IMR-90 (cell line): ENCODE measurements at regions not wholly inside any gene's neighbourhood (a gene's known extent, or its start where the extent isn't known, plus 50 kb on each side); places are given as distances from the start of the nearest gene placed in this dataset.

Experiments
- ATAC-seq: fragments of 200-7000 bp; cut with Tn5 transposase; 2 replicates; pipeline ENCODE4 v1.9.1; 2020; ENCODE audit warnings: low read depth, mild to moderate bottlenecking, moderate library complexity
- BruUV-seq: library from RNA; stranded (reverse); fragments of 400-500 nt; replicated peaks from 2 replicates; lab custom pipeline; 2021; lab: Mats Ljungman, UMichigan
- CTCF ChIA-PET: fragments of 300-600 bp; formaldehyde crosslinking; extraction: SDS; loops from one replicate; lab custom pipeline; 2021; ENCODE audit warnings: antibody characterized with exemption; lab: Yijun Ruan, JAX
- POLR2A ChIA-PET: fragments of 300-600 bp; sonication (Branson Sonifier 250); formaldehyde crosslinking; loops from one replicate; lab custom pipeline; 2022; ENCODE audit warnings: antibody characterized with exemption; ENCODE audit not compliant: unreplicated experiment; lab: Charles Lee
- DNase-seq: peaks from one replicate; pipeline ENCODE4 v3.0.0; 2013
- H2AFZ ChIP-seq: replicated peaks from 2 replicates; pipeline ENCODE3; 2013; ENCODE audit warnings: low read length, mild to moderate bottlenecking; ENCODE audit not compliant: poor library complexity
- H2AK5ac ChIP-seq: 2 replicates; pipeline ENCODE4 v1.6.1; 2013; ENCODE audit warnings: low read depth, low read length, inconsistent platforms
- H2AK9ac ChIP-seq: replicated peaks from 2 replicates; pipeline ENCODE3; 2013; ENCODE audit warnings: mild to moderate bottlenecking, low read depth, low read length, moderate library complexity; ENCODE audit not compliant: poor library complexity
- H2BK120ac ChIP-seq: 2 replicates; pipeline ENCODE4 v1.6.1; 2013; ENCODE audit warnings: low read depth, low read length, inconsistent platforms
- H2BK15ac ChIP-seq: 3 replicates; pipeline ENCODE4 v1.6.1; 2013; ENCODE audit warnings: low read depth, low read length, inconsistent platforms
- H2BK20ac ChIP-seq: 2 replicates; pipeline ENCODE4 v1.6.1; 2013; ENCODE audit warnings: low read depth, mild to moderate bottlenecking, inconsistent platforms, low read length, moderate library complexity
- H2BK5ac ChIP-seq: 2 replicates; pipeline ENCODE4 v1.6.1; 2013; ENCODE audit warnings: mild to moderate bottlenecking, low read depth, low read length, inconsistent platforms; ENCODE audit not compliant: poor library complexity, severe bottlenecking
- H3K14ac ChIP-seq: replicated peaks from 2 replicates; pipeline ENCODE4 v1.6.1; 2013; ENCODE audit warnings: low read depth, low read length, inconsistent platforms
- H3K18ac ChIP-seq: 2 replicates; pipeline ENCODE4 v1.6.1; 2013; ENCODE audit warnings: low read depth, low read length, control low read depth
- H3K23ac ChIP-seq: 2 replicates; pipeline ENCODE4 v1.6.1; 2013; ENCODE audit warnings: low read depth, low read length, inconsistent platforms
- H3K27ac ChIP-seq: 2 replicates; pipeline ENCODE4 v1.5.1; 2013; ENCODE audit warnings: mild to moderate bottlenecking, control low read depth, low read length; ENCODE audit not compliant: insufficient read depth
- H3K27me3 ChIP-seq: 2 replicates; pipeline ENCODE4 v1.6.1; 2013; ENCODE audit warnings: low read length; ENCODE audit not compliant: control insufficient read depth, insufficient read depth
- H3K36me3 ChIP-seq: 2 replicates; pipeline ENCODE4 v1.6.1; 2013; ENCODE audit warnings: low read length, mixed read lengths; ENCODE audit not compliant: control insufficient read depth, insufficient read depth
- H3K4ac ChIP-seq: 2 replicates; pipeline ENCODE4 v1.6.1; 2013; ENCODE audit warnings: low read depth, low read length, inconsistent platforms
- H3K4me1 ChIP-seq: 2 replicates; pipeline ENCODE4 v1.6.1; 2013; ENCODE audit warnings: low read length, mixed read lengths; ENCODE audit not compliant: control insufficient read depth, insufficient read depth
- H3K4me2 ChIP-seq: 2 replicates; pipeline ENCODE4 v1.6.1; 2013; ENCODE audit warnings: low read depth, mild to moderate bottlenecking, control low read depth, low read length, moderate library complexity
- H3K4me3 ChIP-seq: 2 replicates; pipeline ENCODE4 v1.5.1; 2013; ENCODE audit warnings: low read depth, mild to moderate bottlenecking, control low read depth, low read length, moderate library complexity; ENCODE audit not compliant: insufficient read depth
- H3K56ac ChIP-seq: 2 replicates; pipeline ENCODE4 v1.6.1; 2013; ENCODE audit warnings: low read length, inconsistent platforms; ENCODE audit not compliant: insufficient read depth; ENCODE audit errors: extremely low read depth
- H3K79me1 ChIP-seq, 2 experiments: 2 replicates each; pipeline ENCODE4 v1.6.1; 2013; ENCODE audit warnings: low read length in 2 of 2, inconsistent platforms in 1 of 2, low read depth in 1 of 2
- H3K9ac ChIP-seq: 2 replicates; pipeline ENCODE4 v1.6.1; 2013; ENCODE audit warnings: low read depth, low read length, control low read depth
- H3K9me1 ChIP-seq: 2 replicates; pipeline ENCODE4 v1.6.1; 2013; ENCODE audit warnings: low read length, inconsistent platforms; ENCODE audit not compliant: insufficient read depth
- H3K9me3 ChIP-seq: 2 replicates; pipeline ENCODE4 v1.6.1; 2013; ENCODE audit warnings: low read length; ENCODE audit not compliant: control insufficient read depth, insufficient read depth
- H4K20me1 ChIP-seq: 2 replicates; pipeline ENCODE4 v1.6.1; 2013; ENCODE audit warnings: low read length, inconsistent platforms; ENCODE audit not compliant: insufficient read depth
- H4K5ac ChIP-seq: 2 replicates; pipeline ENCODE4 v1.6.1; 2013; ENCODE audit warnings: mild to moderate bottlenecking, low read depth, low read length, control low read depth
- H4K8ac ChIP-seq, 2 experiments: 2 replicates each; pipeline ENCODE4 v1.6.1; 2013; ENCODE audit warnings: low read depth in 2 of 2, low read length in 2 of 2, control low read depth in 1 of 2, inconsistent platforms in 1 of 2
- H4K91ac ChIP-seq: 2 replicates; pipeline ENCODE4 v1.6.1; 2013; ENCODE audit warnings: low read depth, low read length, inconsistent platforms; ENCODE audit not compliant: insufficient read depth
- BHLHE40 ChIP-seq: fragments of 150-350 bp; IDR thresholded peaks from 2 replicates; pipeline ENCODE4 v1.6.1; 2016; ENCODE audit warnings: mild to moderate bottlenecking, low read depth, low read length
- MAFK ChIP-seq: IDR thresholded peaks from 2 replicates; pipeline ENCODE4 v1.6.1; 2012; ENCODE audit warnings: low read depth, low read length, improper control_type of control experiment
- MXI1 ChIP-seq: IDR thresholded peaks from 2 replicates; pipeline ENCODE4 v1.6.1; 2012; ENCODE audit warnings: low read depth, mild to moderate bottlenecking, low read length, moderate library complexity, borderline replicate concordance
- NFE2L2 ChIP-seq: fragments of 150-350 bp; IDR thresholded peaks from 2 replicates; pipeline ENCODE4 v1.6.1; 2016; ENCODE audit warnings: low read depth, mild to moderate bottlenecking, low read length
- POLR2A ChIP-seq: IDR thresholded peaks from 2 replicates; pipeline ENCODE4 v1.6.1; 2012; ENCODE audit warnings: mild to moderate bottlenecking, low read depth, low read length
- SMC3 ChIP-seq: fragments of 150-350 bp; IDR thresholded peaks from 2 replicates; pipeline ENCODE4 v1.6.1; 2016; ENCODE audit warnings: low read depth, mild to moderate bottlenecking, antibody characterized with exemption, low read length, moderate library complexity
- USF2 ChIP-seq: fragments of 150-350 bp; IDR thresholded peaks from 2 replicates; pipeline ENCODE4 v1.6.1; 2017; ENCODE audit warnings: mild to moderate bottlenecking, antibody characterized with exemption, low read length, low read depth
- WGBS, 2 experiments: methylation state at CpG; one replicate each; pipeline versions ENCODE4 v1.1.5 to v1.1.7; 2013; ENCODE audit warnings: missing lambda C conversion rate in 2 of 2; ENCODE audit not compliant: insufficient read length in 1 of 2; ENCODE audit errors: extremely low coverage in 2 of 2; 5-methylcytosine and 5-hydroxymethylcytosine counted together
- dilution Hi-C: fragments of 300-500 bp; cut with HindIII; formaldehyde crosslinking; loops from one replicate; pipeline ENCODE4 v1.14.3; 2018; ENCODE audit warnings: low sequenced_read_pairs; ENCODE audit not compliant: unreplicated experiment
- in situ Hi-C: fragments of 300-500 bp; cut with MboI; formaldehyde crosslinking; loops from 3 replicates; pipeline ENCODE4 v1.14.3; 2019; ENCODE audit warnings: low sequenced_read_pairs, inconsistent platforms, mixed read lengths
- intact Hi-C: fragments of 100-400 bp; cut with micrococcal nuclease; formaldehyde crosslinking; loops from 2 replicates; pipeline ENCODE4 v1.10.0; 2022

- Histone ChIP-seq H4K20me1 (no peaks in the 10 kb centered on the region), H3K14ac (no peak overlapping the region), H3K23ac (no peak overlapping the region), H3K27me3 (no peaks in the 10 kb centered on the region), H2BK15ac (peak overlapping the region; percentile 35; the same call in 2 of the 3 replicates), H3K27ac (no peak overlapping the region), H2BK5ac (no peak overlapping the region), H4K8ac (no peak overlapping the region), H3K18ac (peak overlapping the region; percentile 65), H4K91ac (no peak overlapping the region), H3K4me3 (no peak overlapping the region), H2BK120ac (no peak overlapping the region), H3K56ac (no peak overlapping the region), H2AK9ac (no peak overlapping the region), H4K5ac (peak overlapping the region; percentile 89), H2AFZ (no peak overlapping the region), H3K9ac (no peak overlapping the region), H3K4me1 (peaks cover 4% of the 10 kb centered on the region; the same call in 1 of the 2 replicates), H3K4me2 (no peak overlapping the region), H3K9me3 (no peaks in the 10 kb centered on the region), H3K9me1 (no peaks in the 10 kb centered on the region), H3K4ac (no peak overlapping the region), H3K36me3 (no peaks in the 10 kb centered on the region), H3K79me1 (no peaks in the 10 kb centered on the region), H2BK20ac (no peak overlapping the region), H2AK5ac (no peak overlapping the region)
- intact Hi-C loops (no loop called here), in situ Hi-C loops (no loop called here), dilution Hi-C loops (no loop called here)
- ChIA-PET CTCF (no interaction called here), POLR2A (no interaction called here)
- ATAC-seq (no peak), DNase-seq (no peak)
- WGBS, 2 experiments, result no CpG with 5 or more reads among the region's 1 CpG
- no TSS peak for BruUV-seq
- TF ChIP-seq MAFK (no peak), USF2 (no peak), SMC3 (no peak), BHLHE40 (no peak), NFE2L2 (no peak), POLR2A (no peak), MXI1 (no peak)
These were observed 279.0 kb downstream of the SPRY1 start for GRCh38 chr4:123675567-123675966.
